SU-DHL-6 (cell line): ENCODE measurements at regions not wholly inside any gene's neighbourhood (a gene's known extent, or its start where the extent isn't known, plus 50 kb on each side); places are given as distances from the start of the nearest gene placed in this dataset.
"Not testable (repeated sequence)": the region's sequence is repeated elsewhere in the genome, so short reads cannot be mapped to it uniquely, and the experiment has no call there.

Source experiments
- H2AFZ ChIP-seq: fragments of 200-600 bp; sonication (generic); 2 replicates; pipeline ENCODE4 v1.6.1; 2014; ENCODE audit warnings: low read depth, mild to moderate bottlenecking, moderate library complexity, mixed read lengths, antibody characterized with exemption, low read length; ENCODE audit not compliant: severe bottlenecking
- H3F3A ChIP-seq: fragments of 200-600 bp; shearing (Covaris generic); 2 replicates; pipeline ENCODE4 v1.6.0; 2016; ENCODE audit warnings: antibody characterized with exemption, mild to moderate bottlenecking; ENCODE audit not compliant: insufficient read depth
- H3K27ac ChIP-seq: fragments of 200-600 bp; sonication (generic); 2 replicates; pipeline ENCODE4 v1.5.1; 2016; ENCODE audit warnings: low read depth, mild to moderate bottlenecking, low read length, moderate library complexity, mixed read lengths
- H3K27me3 ChIP-seq: fragments of 200-600 bp; sonication (generic), shearing (Covaris generic); 2 replicates; pipeline ENCODE4 v1.6.0; 2014; ENCODE audit warnings: mild to moderate bottlenecking, low read length
- H3K36me3 ChIP-seq: fragments of 200-600 bp; sonication (generic); 2 replicates; pipeline ENCODE4 v1.6.1; 2014; ENCODE audit warnings: mild to moderate bottlenecking, low read length, mixed read lengths
- H3K4me2 ChIP-seq: fragments of 300-600, 200-600 bp; shearing (Covaris generic), sonication (generic); 2 replicates; pipeline ENCODE4 v1.6.0; 2014; ENCODE audit warnings: low read length, low read depth, mild to moderate bottlenecking; ENCODE audit not compliant: poor library complexity, severe bottlenecking
- H3K4me3 ChIP-seq: fragments of 200-600 bp; sonication (generic); 2 replicates; pipeline ENCODE4 v1.5.1; 2014; ENCODE audit warnings: antibody characterized with exemption, low read length, mild to moderate bottlenecking, mixed read lengths; ENCODE audit not compliant: insufficient read depth, poor library complexity, severe bottlenecking
- H3K79me2 ChIP-seq: fragments of 200-600 bp; sonication (generic); 2 replicates; pipeline ENCODE4 v1.6.1; 2014; ENCODE audit warnings: mild to moderate bottlenecking, low read length, moderate library complexity; ENCODE audit not compliant: insufficient read depth
- H3K9ac ChIP-seq: fragments of 200-600 bp; sonication (generic); 2 replicates; pipeline ENCODE4 v1.7.0; 2014; ENCODE audit warnings: mild to moderate bottlenecking, low read length
- H3K9me2 ChIP-seq: fragments of 200-600 bp; sonication (generic); replicated peaks from 2 replicates; pipeline ENCODE4 v1.6.1; 2014; ENCODE audit warnings: low read length; ENCODE audit not compliant: insufficient read depth
- H3K9me3 ChIP-seq: fragments of 200-600 bp; sonication (generic); 2 replicates; pipeline ENCODE4 v1.6.1; 2014; ENCODE audit warnings: low read length, mixed read lengths; ENCODE audit not compliant: insufficient read depth
- H4K20me1 ChIP-seq: fragments of 200-600 bp; sonication (generic); 2 replicates; pipeline ENCODE4 v1.6.1; 2014; ENCODE audit warnings: low read depth, mild to moderate bottlenecking, antibody characterized with exemption, low read length, moderate library complexity, mixed read lengths
- EZH2phosphoT487 ChIP-seq: fragments of 200-600 bp; sonication (generic), shearing (Covaris generic); conservative IDR thresholded peaks from 2 replicates; pipeline ENCODE4 v1.6.1; 2018; ENCODE audit warnings: mild to moderate bottlenecking, antibody characterized with exemption, low read length, moderate library complexity, mixed read lengths
- TF ChIP-seq, protein P1 (sequence below): fragments of 200-600 bp; sonication (generic); IDR thresholded peaks from one replicate; pipeline ENCODE4 v1.5.1; 2017; ENCODE audit warnings: antibody characterized with exemption, mild to moderate bottlenecking, low read length, moderate library complexity; ENCODE audit not compliant: insufficient read depth, poor library complexity, severe bottlenecking

DNA sequence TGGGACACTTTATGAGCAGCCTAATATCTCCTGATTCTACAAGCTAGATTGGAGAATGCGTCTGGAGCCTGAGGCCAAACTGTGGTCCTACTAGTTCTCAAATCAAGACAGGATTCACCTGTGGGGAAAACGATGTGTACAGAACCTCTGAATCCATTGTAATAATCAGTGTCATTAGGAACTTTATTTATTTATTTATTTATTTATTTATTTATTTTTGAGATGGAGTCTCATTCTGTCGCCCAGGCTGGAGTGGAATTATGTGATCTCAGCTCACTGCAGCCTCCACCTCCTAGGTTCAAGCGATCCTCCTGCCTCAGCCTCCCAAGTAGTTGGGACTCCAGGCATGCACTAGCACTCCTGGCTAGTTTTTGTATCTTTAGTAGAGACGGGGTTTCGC, 52.6 kb upstream of the KIF26B start:
- not testable (repeated sequence) for H3K4me3 ChIP-seq, H3K4me2 ChIP-seq, H3K9ac ChIP-seq

DNA sequence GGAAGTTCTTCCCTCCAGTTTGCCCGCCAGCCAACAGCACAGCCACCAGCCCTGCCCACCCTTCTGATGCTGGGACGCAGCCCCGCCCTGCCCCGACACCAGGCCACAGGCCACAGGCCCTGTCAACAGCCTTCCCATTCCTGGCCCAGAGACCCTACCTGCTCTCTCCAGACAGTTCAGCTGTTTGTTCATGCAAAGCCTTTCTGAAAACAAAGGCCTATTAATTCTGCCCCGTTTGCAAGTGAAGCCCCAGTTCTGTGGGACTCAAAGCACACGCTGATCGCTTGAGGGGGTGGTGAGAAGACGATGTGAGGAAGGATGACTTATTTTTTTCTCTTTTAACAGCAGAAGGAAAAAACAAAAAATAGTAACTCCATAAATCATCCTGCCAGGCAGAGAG, 55.4 kb upstream of the KIF26B start:
- Histone ChIP-seq H3K4me2 (no peak overlapping the region), H3K9me3 (no peaks in the 10 kb centered on the region), H4K20me1 (no peaks in the 10 kb centered on the region), H3K79me2 (no peaks in the 10 kb centered on the region), H3K9me2 (no peaks in the 10 kb centered on the region), H2AFZ (no peak overlapping the region), H3K27ac (no peak overlapping the region), H3K9ac (no peak overlapping the region), H3K27me3 (no peaks in the 10 kb centered on the region), H3F3A (no peaks in the 10 kb centered on the region), H3K4me3 (no peak overlapping the region), H3K36me3 (no peaks in the 10 kb centered on the region)
- TF ChIP-seq EZH2phosphoT487: no peak
- TF ChIP-seq, protein P1, sequence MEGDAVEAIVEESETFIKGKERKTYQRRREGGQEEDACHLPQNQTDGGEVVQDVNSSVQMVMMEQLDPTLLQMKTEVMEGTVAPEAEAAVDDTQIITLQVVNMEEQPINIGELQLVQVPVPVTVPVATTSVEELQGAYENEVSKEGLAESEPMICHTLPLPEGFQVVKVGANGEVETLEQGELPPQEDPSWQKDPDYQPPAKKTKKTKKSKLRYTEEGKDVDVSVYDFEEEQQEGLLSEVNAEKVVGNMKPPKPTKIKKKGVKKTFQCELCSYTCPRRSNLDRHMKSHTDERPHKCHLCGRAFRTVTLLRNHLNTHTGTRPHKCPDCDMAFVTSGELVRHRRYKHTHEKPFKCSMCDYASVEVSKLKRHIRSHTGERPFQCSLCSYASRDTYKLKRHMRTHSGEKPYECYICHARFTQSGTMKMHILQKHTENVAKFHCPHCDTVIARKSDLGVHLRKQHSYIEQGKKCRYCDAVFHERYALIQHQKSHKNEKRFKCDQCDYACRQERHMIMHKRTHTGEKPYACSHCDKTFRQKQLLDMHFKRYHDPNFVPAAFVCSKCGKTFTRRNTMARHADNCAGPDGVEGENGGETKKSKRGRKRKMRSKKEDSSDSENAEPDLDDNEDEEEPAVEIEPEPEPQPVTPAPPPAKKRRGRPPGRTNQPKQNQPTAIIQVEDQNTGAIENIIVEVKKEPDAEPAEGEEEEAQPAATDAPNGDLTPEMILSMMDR: no peak

More for the DNA sequence above, 52.6 kb upstream of the KIF26B start:
- H2AFZ ChIP-seq, H3K79me2 ChIP-seq, H3K27ac ChIP-seq, H4K20me1 ChIP-seq, H3F3A ChIP-seq, H3K36me3 ChIP-seq, H3K9me3 ChIP-seq, H3K27me3 ChIP-seq, H3K9me2 ChIP-seq: not testable (repeated sequence)

DNA sequence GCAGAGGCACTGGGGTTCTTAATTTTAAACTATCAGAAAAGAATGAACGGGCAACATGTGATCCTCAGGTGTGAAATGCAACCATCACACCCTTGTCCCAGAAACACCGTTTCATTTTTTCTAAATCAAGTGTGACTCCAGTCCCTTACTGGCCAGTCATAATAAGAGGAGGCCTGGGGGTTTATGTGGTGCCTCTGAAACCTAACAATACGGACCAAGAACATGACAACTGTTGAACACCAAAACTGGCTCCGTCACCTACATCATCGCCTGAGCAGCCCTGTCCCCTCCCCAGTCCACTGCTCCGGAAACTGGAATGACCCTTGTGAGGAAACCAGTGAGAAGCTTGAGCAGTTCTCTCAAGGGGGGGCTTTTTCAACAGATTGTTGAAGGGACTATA, 55.9 kb upstream of the KIF26B start:
- no peak for TF ChIP-seq EZH2phosphoT487
- TF ChIP-seq, protein P1: no peak
- Histone ChIP-seq H3K4me2 (no peak overlapping the region), H3K27me3 (no peaks in the 10 kb centered on the region)

DNA sequence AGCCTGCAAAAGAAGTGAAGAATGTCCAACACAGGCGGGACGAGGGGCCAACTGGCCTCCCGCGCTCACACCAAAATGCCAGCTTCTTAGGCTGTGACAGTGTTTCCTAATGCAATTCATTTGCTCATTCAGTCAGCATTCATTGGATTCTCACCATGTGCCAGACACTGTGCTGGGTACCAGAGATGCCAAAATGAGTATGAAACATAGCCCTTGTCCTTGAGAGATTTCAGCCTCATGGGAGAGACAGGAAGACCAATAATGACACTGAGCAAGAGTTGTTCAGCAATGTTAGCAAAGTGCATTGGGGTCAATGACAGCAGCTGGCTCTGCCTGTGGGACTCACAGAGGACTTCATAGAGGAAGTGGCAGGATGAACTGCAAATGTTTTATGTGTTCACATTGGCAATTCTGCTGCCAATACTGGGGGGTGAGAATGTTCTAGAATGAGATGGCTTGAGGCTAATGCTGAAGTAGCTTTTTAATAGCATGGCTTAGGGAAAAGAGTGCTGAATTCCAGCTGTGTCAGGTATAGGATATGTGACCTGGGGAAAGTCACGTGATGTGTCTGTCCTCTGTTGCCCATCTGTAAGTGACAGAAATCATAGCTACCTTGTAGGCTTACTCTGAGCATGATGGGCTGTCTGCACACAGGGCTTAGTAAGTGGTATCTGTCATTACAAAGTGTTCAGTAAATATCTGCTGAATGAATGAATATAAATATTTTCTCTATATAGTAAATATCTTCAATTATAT, 58.3 kb upstream of the KIF26B start:
- Histone ChIP-seq H4K20me1 (no peaks in the 10 kb centered on the region), H3K9me3 (no peaks in the 10 kb centered on the region), H3K4me2 (no peak overlapping the region), H3F3A (no peaks in the 10 kb centered on the region), H3K9ac (no peak overlapping the region), H3K36me3 (no peaks in the 10 kb centered on the region), H2AFZ (no peak overlapping the region), H3K79me2 (no peaks in the 10 kb centered on the region), H3K4me3 (no peak overlapping the region), H3K27ac (no peak overlapping the region), H3K9me2 (no peaks in the 10 kb centered on the region), H3K27me3 (no peaks in the 10 kb centered on the region)
- TF ChIP-seq EZH2phosphoT487: no peak
- TF ChIP-seq, protein P1: no peak

More for the DNA sequence above, 55.9 kb upstream of the KIF26B start:
- H3K9ac ChIP-seq: no peak overlapping the region
- no peaks in the 10 kb centered on the region for H3F3A ChIP-seq
- H4K20me1 ChIP-seq: no peaks in the 10 kb centered on the region
- H3K9me2 ChIP-seq: no peaks in the 10 kb centered on the region
- no peak overlapping the region for H3K27ac ChIP-seq
- no peaks in the 10 kb centered on the region for H3K36me3 ChIP-seq
- no peak overlapping the region for H3K4me3 ChIP-seq
- H3K79me2 ChIP-seq: no peaks in the 10 kb centered on the region
- no peaks in the 10 kb centered on the region for H3K9me3 ChIP-seq
- no peak overlapping the region for H2AFZ ChIP-seq
